ENCODE measurements at regions not wholly inside any gene's neighbourhood (a gene's known extent, or its start where the extent isn't known, plus 50 kb on each side); places are given as distances from the start of the nearest gene placed in this dataset.

- ChIA-PET CTCF (no interaction called here), POLR2A (no interaction called here)
- H3K27ac ChIP-seq (ENCODE audit: low read depth, low read length): no peak overlapping the region
- no peak for DNase-seq
- no peak overlapping the region for H3K4me3 ChIP-seq (ENCODE audit: low read length)
- H3K27me3 ChIP-seq (ENCODE audit: insufficient read depth, low read length, poor library complexity, severe bottlenecking): no peaks in the 10 kb centered on the region
- Mint-ChIP-seq H3K9me3 (peaks cover 3 to 9% (median 4%) of the 10 kb centered on the region in 5 donors), H3K27ac (no peak overlapping the region), H3K36me3 (peaks cover 0 to 3% (median 0%) of the 10 kb centered on the region in 3 donors), H3K4me3 (no peak overlapping the region), H3K4me1 (no peaks in the 10 kb centered on the region), H3K27me3 (peaks cover 0 to 3% of the 10 kb centered on the region in 2 donors)
- no peaks in the 10 kb centered on the region for H3K4me1 ChIP-seq (ENCODE audit: insufficient read depth, low read length)
- H3K9me3 ChIP-seq (ENCODE audit: low read length): no peaks in the 10 kb centered on the region
- no peaks in the 10 kb centered on the region for H3K36me3 ChIP-seq (ENCODE audit: insufficient read depth, low read length)
Observed at GRCh38 chrX:16222151-16222550, 54.9 kb downstream of the MAGEB17 start.

- no peaks in the 10 kb centered on the region for H3K27me3 ChIP-seq (ENCODE audit: insufficient read depth, low read length, poor library complexity, severe bottlenecking)
- no peak for DNase-seq
- Mint-ChIP-seq H3K9me3 (peaks cover 3 to 9% (median 4%) of the 10 kb centered on the region in 5 donors), H3K4me3 (no peak overlapping the region), H3K27me3 (peaks cover 0 to 3% of the 10 kb centered on the region in 2 donors), H3K27ac (no peak overlapping the region), H3K4me1 (no peaks in the 10 kb centered on the region), H3K36me3 (peaks cover 0 to 3% (median 0%) of the 10 kb centered on the region in 3 donors)
- H3K27ac ChIP-seq (ENCODE audit: low read depth, low read length): no peak overlapping the region
- H3K9me3 ChIP-seq (ENCODE audit: low read length): no peaks in the 10 kb centered on the region
- ChIA-PET POLR2A (no interaction called here), CTCF (no interaction called here)
- H3K4me1 ChIP-seq (ENCODE audit: insufficient read depth, low read length): no peaks in the 10 kb centered on the region
- H3K4me3 ChIP-seq (ENCODE audit: low read length): no peak overlapping the region
- no peaks in the 10 kb centered on the region for H3K36me3 ChIP-seq (ENCODE audit: insufficient read depth, low read length)
Observed at GRCh38 chrX:16223385-16223784, 56.1 kb downstream of the MAGEB17 start.

DNA sequence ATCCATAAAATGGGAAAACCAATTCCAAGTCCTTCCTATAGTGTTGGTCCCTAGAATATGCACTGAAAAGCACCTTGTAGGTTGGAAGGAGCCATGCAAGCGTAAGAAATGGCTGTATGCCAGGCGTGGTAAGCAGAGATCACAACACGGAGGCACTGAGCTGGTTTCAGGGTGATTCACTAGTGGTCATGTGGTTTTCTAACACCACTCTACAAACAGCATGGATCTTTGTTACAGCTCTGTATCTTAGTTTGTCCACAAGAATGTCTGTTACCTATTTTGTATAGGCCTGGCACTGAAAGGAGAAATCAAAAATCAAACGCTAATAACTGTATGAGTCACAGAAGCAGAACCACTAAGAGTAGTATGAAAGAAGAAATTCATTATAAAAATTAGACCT is 71.9 kb downstream of the MAGEB17 start:
- ChIA-PET POLR2A (no interaction called here), CTCF (no interaction called here)
- Histone ChIP-seq H3K27me3 (ENCODE audit: insufficient read depth, low read length, poor library complexity, severe bottlenecking) (no peaks in the 10 kb centered on the region), H3K4me3 (ENCODE audit: low read length) (no peak overlapping the region), H3K27ac (ENCODE audit: low read depth, low read length) (no peak overlapping the region), H3K9me3 (ENCODE audit: low read length) (no peaks in the 10 kb centered on the region), H3K4me1 (ENCODE audit: insufficient read depth, low read length) (no peaks in the 10 kb centered on the region), H3K36me3 (ENCODE audit: insufficient read depth, low read length) (no peaks in the 10 kb centered on the region)
- H3K36me3 Mint-ChIP-seq: no peaks in the 10 kb centered on the region
- H3K4me1 Mint-ChIP-seq: no peaks in the 10 kb centered on the region
- H3K9me3 Mint-ChIP-seq: no peaks in the 10 kb centered on the region
- no peak for DNase-seq
- no peak overlapping the region for H3K27ac Mint-ChIP-seq
- peaks cover 5 to 7% of the 10 kb centered on the region in 2 donors for H3K27me3 Mint-ChIP-seq
- no peak overlapping the region for H3K4me3 Mint-ChIP-seq

GRCh38 chrX:16240231-16240905 is 73.1 kb downstream of the MAGEB17 start:
- no peaks in the 10 kb centered on the region for H3K9me3 Mint-ChIP-seq
- Histone ChIP-seq H3K27ac (ENCODE audit: low read depth, low read length) (no peak overlapping the region), H3K36me3 (ENCODE audit: insufficient read depth, low read length) (no peaks in the 10 kb centered on the region), H3K4me1 (ENCODE audit: insufficient read depth, low read length) (no peaks in the 10 kb centered on the region), H3K4me3 (ENCODE audit: low read length) (no peak overlapping the region), H3K27me3 (ENCODE audit: insufficient read depth, low read length, poor library complexity, severe bottlenecking) (no peaks in the 10 kb centered on the region), H3K9me3 (ENCODE audit: low read length) (no peaks in the 10 kb centered on the region)
- H3K36me3 Mint-ChIP-seq: no peaks in the 10 kb centered on the region
- POLR2A ChIA-PET: no interaction called here
- no peaks in the 10 kb centered on the region for H3K4me1 Mint-ChIP-seq
- H3K27ac Mint-ChIP-seq: no peak overlapping the region
- peaks cover 5 to 7% of the 10 kb centered on the region in 2 donors for H3K27me3 Mint-ChIP-seq
- DNase-seq: no peak
- CTCF ChIA-PET: no interaction called here
- H3K4me3 Mint-ChIP-seq: no peak overlapping the region

DNA sequence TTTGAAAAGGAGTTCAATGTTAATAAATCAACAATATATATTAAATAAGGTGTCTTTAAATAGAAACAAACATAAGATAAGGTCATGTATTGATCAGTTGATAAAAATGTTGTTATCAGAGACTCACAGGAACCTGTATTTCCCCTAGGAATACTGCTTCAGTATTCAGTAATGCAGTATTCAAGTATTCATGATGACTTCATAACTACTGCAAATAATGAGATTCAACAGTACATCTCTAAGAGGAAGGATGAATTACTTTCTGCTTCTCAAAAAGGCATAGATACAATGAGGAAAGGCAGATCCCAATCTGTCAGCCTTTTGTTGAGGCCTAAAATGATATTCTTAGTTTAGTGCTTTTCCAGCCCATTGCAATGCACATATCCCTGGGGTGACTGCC is 73.7 kb downstream of the MAGEB17 start:
- no peaks in the 10 kb centered on the region for H3K9me3 Mint-ChIP-seq
- CTCF ChIA-PET: no interaction called here

DNA sequence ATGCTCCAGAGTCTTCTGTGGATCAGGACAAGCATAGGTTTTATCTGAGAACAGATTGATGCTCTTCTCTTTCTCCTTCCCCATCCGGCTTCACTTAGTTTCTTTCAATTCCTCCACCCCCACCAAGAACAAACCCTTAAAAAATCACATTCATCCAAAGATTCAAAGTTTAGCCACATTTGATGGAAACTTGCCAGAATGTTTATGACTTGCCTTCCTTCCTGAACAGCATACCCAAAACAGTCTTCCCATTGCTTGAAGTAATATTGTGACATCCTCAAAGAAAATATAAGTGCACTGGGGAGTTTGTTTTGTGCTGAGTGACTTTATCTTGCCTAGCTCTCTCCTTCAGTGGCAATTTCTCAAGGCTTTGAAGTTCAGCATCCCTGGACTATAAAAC is 83.0 kb downstream of the MAGEB17 start:
- Mint-ChIP-seq H3K4me1 (no peaks in the 10 kb centered on the region), H3K4me3 (no peak overlapping the region), H3K27me3 (peaks cover 0 to 4% of the 10 kb centered on the region in 2 donors), H3K9me3 (no peaks in the 10 kb centered on the region), H3K36me3 (no peaks in the 10 kb centered on the region), H3K27ac (no peak overlapping the region)
- no peaks in the 10 kb centered on the region for H3K27me3 ChIP-seq (ENCODE audit: insufficient read depth, low read length, poor library complexity, severe bottlenecking)
- H3K4me1 ChIP-seq (ENCODE audit: insufficient read depth, low read length): no peaks in the 10 kb centered on the region
- H3K4me3 ChIP-seq (ENCODE audit: low read length): no peak overlapping the region
- H3K9me3 ChIP-seq (ENCODE audit: low read length): no peaks in the 10 kb centered on the region
- ChIA-PET CTCF (no interaction called here), POLR2A (no interaction called here)
- no peak for DNase-seq
- no peak overlapping the region for H3K27ac ChIP-seq (ENCODE audit: low read depth, low read length)
- H3K36me3 ChIP-seq (ENCODE audit: insufficient read depth, low read length): no peaks in the 10 kb centered on the region

More for the DNA sequence above, 73.7 kb downstream of the MAGEB17 start:
- Mint-ChIP-seq H3K4me3 (no peak overlapping the region), H3K36me3 (no peaks in the 10 kb centered on the region), H3K4me1 (no peaks in the 10 kb centered on the region), H3K27ac (no peak overlapping the region), H3K27me3 (peaks cover 5 to 7% of the 10 kb centered on the region in 2 donors)
- Histone ChIP-seq H3K4me1 (ENCODE audit: insufficient read depth, low read length) (no peaks in the 10 kb centered on the region), H3K27ac (ENCODE audit: low read depth, low read length) (no peak overlapping the region), H3K36me3 (ENCODE audit: insufficient read depth, low read length) (no peaks in the 10 kb centered on the region), H3K4me3 (ENCODE audit: low read length) (no peak overlapping the region), H3K9me3 (ENCODE audit: low read length) (no peaks in the 10 kb centered on the region), H3K27me3 (ENCODE audit: insufficient read depth, low read length, poor library complexity, severe bottlenecking) (no peaks in the 10 kb centered on the region)
- POLR2A ChIA-PET: no interaction called here
- DNase-seq: no peak

DNA sequence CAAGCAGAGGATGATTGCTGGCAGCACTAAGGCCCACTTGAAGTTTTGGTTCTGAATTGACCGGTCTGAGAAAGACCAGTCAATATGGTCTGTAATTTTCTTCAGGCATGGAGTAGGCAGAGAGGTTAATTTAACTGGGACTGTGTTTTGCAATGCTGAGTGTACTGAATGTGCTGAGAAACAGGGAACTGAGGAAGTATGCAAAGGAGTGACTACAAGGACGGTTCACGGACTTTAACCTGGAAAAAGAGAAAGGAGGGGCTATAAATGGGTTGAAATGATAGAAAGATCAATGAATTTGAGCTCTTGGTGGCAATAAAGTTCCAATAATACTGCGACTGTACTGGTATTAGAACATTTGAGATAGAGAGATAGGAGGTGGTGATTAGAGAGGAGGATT is 84.5 kb downstream of the MAGEB17 start:
- Histone ChIP-seq H3K36me3 (ENCODE audit: insufficient read depth, low read length) (no peaks in the 10 kb centered on the region), H3K27me3 (ENCODE audit: insufficient read depth, low read length, poor library complexity, severe bottlenecking) (no peaks in the 10 kb centered on the region), H3K4me3 (ENCODE audit: low read length) (no peak overlapping the region), H3K4me1 (ENCODE audit: insufficient read depth, low read length) (no peaks in the 10 kb centered on the region), H3K9me3 (ENCODE audit: low read length) (no peaks in the 10 kb centered on the region), H3K27ac (ENCODE audit: low read depth, low read length) (no peak overlapping the region)
- Mint-ChIP-seq H3K27ac (no peak overlapping the region), H3K36me3 (no peaks in the 10 kb centered on the region), H3K4me3 (no peak overlapping the region), H3K4me1 (no peaks in the 10 kb centered on the region), H3K27me3 (peaks cover 0 to 4% of the 10 kb centered on the region in 2 donors), H3K9me3 (peaks cover 0 to 5% (median 4%) of the 10 kb centered on the region in 5 donors)
- POLR2A ChIA-PET: no interaction called here
- no peak for DNase-seq
- CTCF ChIA-PET: no interaction called here

DNA sequence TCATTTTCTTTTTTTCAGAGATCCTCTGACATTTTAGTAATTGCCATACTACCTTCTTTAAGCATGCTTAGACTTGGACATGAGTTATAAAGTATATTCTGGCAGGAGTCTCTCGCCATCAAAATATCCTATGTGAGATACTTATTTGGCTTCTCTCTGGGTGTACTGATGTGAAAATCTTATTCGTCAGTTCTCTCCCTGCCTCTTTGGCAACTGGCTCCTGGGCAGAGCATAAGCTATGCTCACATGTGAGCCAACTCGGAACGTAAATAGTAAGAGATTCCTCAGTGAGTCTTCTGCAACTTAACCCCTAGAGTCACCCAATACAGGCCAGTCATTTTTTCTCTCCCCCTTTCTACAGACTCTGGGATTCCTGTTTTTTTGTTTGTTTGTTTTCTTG is 91.6 kb downstream of the MAGEB17 start:
- no peaks in the 10 kb centered on the region for H3K36me3 ChIP-seq (ENCODE audit: insufficient read depth, low read length)
- POLR2A ChIA-PET: no interaction called here

More for the DNA sequence above, 91.6 kb downstream of the MAGEB17 start:
- Histone ChIP-seq H3K27ac (ENCODE audit: low read depth, low read length) (no peak overlapping the region), H3K9me3 (ENCODE audit: low read length) (no peaks in the 10 kb centered on the region), H3K4me1 (ENCODE audit: insufficient read depth, low read length) (no peaks in the 10 kb centered on the region), H3K27me3 (ENCODE audit: insufficient read depth, low read length, poor library complexity, severe bottlenecking) (no peaks in the 10 kb centered on the region), H3K4me3 (ENCODE audit: low read length) (no peak overlapping the region)
- H3K4me3 Mint-ChIP-seq: no peak overlapping the region
- no peak for DNase-seq
- H3K27me3 Mint-ChIP-seq: peaks cover 0 to 4% of the 10 kb centered on the region in 2 donors
- H3K9me3 Mint-ChIP-seq: peaks cover 0 to 6% (median 4%) of the 10 kb centered on the region in 5 donors
- CTCF ChIA-PET: no interaction called here
- no peaks in the 10 kb centered on the region for H3K36me3 Mint-ChIP-seq
- H3K4me1 Mint-ChIP-seq: no peaks in the 10 kb centered on the region
- H3K27ac Mint-ChIP-seq: no peak overlapping the region

Data from CD8-positive, alpha-beta memory T cell (primary cell).